Uterus (tissue), 3 donors: ENCODE measurements at regions not wholly inside any gene's neighbourhood (a gene's known extent, or its start where the extent isn't known, plus 50 kb on each side); places are given as distances from the start of the nearest gene placed in this dataset.

ENCODE experiments used
- DNase-seq, 2 donors: peaks; one replicate each; pipeline ENCODE4 v3.0.0-alpha.2; 2019 to 2020
- H3K27ac ChIP-seq, 2 donors: fragments of 200-600 bp; sonication (generic); 1 replicate in 1 of 2; 2 replicates in 1 of 2; pipeline ENCODE4 v1.5.1; 2016 to 2018
- H3K27me3 ChIP-seq, 2 donors: fragments of 200-600 bp; sonication (generic); one replicate each; pipeline ENCODE4 v1.5.1; 2018 to 2019; ENCODE audit warnings: control low read depth in 1 of 2
- H3K36me3 ChIP-seq, 2 donors: fragments of 200-600 bp; sonication (generic); one replicate each; pipeline ENCODE4 v1.5.1; 2019; ENCODE audit warnings: control low read depth in 1 of 2
- H3K4me1 ChIP-seq, 2 donors: fragments of 200-600 bp; sonication (generic); one replicate each; pipeline ENCODE4 v1.5.1; 2018 to 2019; ENCODE audit warnings: control low read depth in 1 of 2
- H3K4me3 ChIP-seq, 2 donors: fragments of 200-600 bp; sonication (generic); 1 replicate in 1 of 2; 2 replicates in 1 of 2; pipeline ENCODE4 v1.5.1; 2018 to 2019; ENCODE audit warnings: mild to moderate bottlenecking in 1 of 2
- H3K9me3 ChIP-seq, 2 donors: fragments of 200-600 bp; sonication (generic); one replicate each; pipeline ENCODE4 v1.5.1; 2019; ENCODE audit warnings: control low read depth in 1 of 2
- POLR2A ChIP-seq, 2 donors: fragments of 450-650 bp; IDR thresholded peaks; one replicate each; pipeline ENCODE4 v1.6.1; 2016; ENCODE audit warnings: antibody characterized with exemption in 2 of 2, mild to moderate bottlenecking in 1 of 2, moderate library complexity in 1 of 2
- intact Hi-C: fragments of 100-400 bp; cut with DNase I; formaldehyde crosslinking; loops from one replicate; pipeline ENCODE4 v1.15.1; 2023; ENCODE audit warnings: low total_unique reads
- TF ChIP-seq, protein P1 (sequence below), 4 experiments: fragments of 200-600 bp in 2 of 4; fragments of 450-650 bp in 2 of 4; sonication (generic) in 2 of 4; IDR thresholded peaks; one replicate each; pipeline ENCODE4 v1.5.1; 2016 to 2019; ENCODE audit warnings: antibody characterized with exemption in 4 of 4, mild to moderate bottlenecking in 2 of 4, moderate library complexity in 1 of 4
- donor health status: DM: yes; HTN: yes; CAD: no.

DNA sequence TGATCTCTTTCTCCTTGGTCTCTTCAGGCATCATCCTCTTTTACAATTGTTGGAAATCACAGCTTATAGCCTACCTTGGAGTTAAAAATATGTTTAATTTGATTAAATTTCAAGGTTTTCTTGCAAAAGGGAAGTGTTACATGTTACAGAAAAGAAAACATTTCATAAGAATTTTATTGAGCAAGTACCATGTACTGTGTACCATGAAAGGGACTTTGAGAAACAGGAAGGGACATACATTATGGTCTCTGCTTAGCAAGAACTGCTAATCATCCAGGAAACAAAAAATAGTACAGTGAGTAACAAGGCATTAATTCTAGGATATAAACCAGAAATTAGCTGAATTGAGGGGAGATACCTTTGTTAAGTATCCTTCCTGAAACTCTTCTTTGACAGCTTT is 145.3 kb upstream of the SPACA1 start:
- no peak for DNase-seq
- Histone ChIP-seq H3K27ac (no peak overlapping the region), H3K4me3 (no peak overlapping the region), H3K27me3 (no peaks in the 10 kb centered on the region), H3K4me1 (no peaks in the 10 kb centered on the region), H3K36me3 (no peaks in the 10 kb centered on the region), H3K9me3 (no peaks in the 10 kb centered on the region)
- intact Hi-C loops = no loop called here
- TF ChIP-seq POLR2A (IDR thresholded peaks at IDR 0.05) = no peak
- TF ChIP-seq, protein P1, sequence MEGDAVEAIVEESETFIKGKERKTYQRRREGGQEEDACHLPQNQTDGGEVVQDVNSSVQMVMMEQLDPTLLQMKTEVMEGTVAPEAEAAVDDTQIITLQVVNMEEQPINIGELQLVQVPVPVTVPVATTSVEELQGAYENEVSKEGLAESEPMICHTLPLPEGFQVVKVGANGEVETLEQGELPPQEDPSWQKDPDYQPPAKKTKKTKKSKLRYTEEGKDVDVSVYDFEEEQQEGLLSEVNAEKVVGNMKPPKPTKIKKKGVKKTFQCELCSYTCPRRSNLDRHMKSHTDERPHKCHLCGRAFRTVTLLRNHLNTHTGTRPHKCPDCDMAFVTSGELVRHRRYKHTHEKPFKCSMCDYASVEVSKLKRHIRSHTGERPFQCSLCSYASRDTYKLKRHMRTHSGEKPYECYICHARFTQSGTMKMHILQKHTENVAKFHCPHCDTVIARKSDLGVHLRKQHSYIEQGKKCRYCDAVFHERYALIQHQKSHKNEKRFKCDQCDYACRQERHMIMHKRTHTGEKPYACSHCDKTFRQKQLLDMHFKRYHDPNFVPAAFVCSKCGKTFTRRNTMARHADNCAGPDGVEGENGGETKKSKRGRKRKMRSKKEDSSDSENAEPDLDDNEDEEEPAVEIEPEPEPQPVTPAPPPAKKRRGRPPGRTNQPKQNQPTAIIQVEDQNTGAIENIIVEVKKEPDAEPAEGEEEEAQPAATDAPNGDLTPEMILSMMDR (IDR thresholded peaks at IDR 0.05) = no peak

DNA sequence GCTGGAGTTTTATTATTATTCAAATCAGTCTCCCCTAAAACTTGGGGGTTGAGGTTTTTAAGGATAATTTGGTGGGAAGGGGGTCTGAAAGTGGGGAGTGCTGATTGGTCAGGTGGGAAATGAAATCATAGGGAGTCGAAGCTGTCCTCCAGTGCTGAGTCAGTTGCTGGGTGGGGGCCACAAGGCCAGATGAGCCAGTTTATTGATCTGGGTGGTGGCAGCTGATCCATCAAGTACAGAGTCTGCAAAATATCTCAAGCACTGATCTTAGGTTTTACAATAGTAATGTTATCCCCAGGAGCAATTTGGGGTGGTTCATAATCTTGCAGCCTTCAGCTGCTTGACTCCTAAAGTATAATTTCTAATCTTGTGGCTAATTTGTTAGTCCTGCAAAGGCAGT is 146.0 kb upstream of the SPACA1 start:
- H3K4me3 ChIP-seq = no peak overlapping the region
- DNase-seq = no peak
- no peaks in the 10 kb centered on the region for H3K4me1 ChIP-seq
- H3K9me3 ChIP-seq = no peaks in the 10 kb centered on the region
- H3K27ac ChIP-seq = no peak overlapping the region
- no peaks in the 10 kb centered on the region for H3K27me3 ChIP-seq
- intact Hi-C loops = no loop called here
- TF ChIP-seq, protein P1 (IDR thresholded peaks at IDR 0.05) = no peak
- no peak for TF ChIP-seq POLR2A (IDR thresholded peaks at IDR 0.05)
- H3K36me3 ChIP-seq = no peaks in the 10 kb centered on the region

DNA sequence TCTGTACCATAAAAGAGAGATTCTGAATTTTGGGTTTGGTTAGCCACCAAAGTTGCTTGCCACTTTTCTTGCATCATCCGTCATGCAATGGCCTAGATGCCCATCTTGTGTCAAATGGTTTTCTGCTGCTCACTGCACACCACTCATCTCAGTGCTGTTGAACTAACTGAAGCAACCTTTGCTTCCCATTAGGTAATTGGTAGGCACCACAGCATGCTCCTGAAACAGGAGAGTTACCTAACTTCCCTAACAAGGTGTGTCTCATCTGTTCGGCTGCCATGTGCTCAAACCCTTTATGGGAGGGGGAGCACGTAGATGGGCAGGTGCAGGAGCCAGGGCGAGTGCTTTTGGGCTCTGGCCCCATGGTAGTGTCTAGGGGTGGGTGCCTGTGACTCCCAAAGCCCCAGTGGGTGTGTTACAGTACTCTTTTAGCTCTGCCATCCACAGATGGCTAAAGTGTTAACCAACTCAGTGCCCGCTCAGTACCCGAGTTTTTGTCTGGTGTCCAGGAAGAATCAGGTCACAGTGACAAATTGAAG is 147.4 kb upstream of the SPACA1 start:
- Histone ChIP-seq H3K27me3 (no peaks in the 10 kb centered on the region), H3K9me3 (no peaks in the 10 kb centered on the region), H3K4me1 (no peaks in the 10 kb centered on the region), H3K36me3 (no peaks in the 10 kb centered on the region), H3K27ac (no peak overlapping the region), H3K4me3 (no peak overlapping the region)
- intact Hi-C loops = no loop called here
- TF ChIP-seq, protein P1 (IDR thresholded peaks at IDR 0.05) = no peak
- no peak for TF ChIP-seq POLR2A (IDR thresholded peaks at IDR 0.05)
- DNase-seq = no peak

DNA sequence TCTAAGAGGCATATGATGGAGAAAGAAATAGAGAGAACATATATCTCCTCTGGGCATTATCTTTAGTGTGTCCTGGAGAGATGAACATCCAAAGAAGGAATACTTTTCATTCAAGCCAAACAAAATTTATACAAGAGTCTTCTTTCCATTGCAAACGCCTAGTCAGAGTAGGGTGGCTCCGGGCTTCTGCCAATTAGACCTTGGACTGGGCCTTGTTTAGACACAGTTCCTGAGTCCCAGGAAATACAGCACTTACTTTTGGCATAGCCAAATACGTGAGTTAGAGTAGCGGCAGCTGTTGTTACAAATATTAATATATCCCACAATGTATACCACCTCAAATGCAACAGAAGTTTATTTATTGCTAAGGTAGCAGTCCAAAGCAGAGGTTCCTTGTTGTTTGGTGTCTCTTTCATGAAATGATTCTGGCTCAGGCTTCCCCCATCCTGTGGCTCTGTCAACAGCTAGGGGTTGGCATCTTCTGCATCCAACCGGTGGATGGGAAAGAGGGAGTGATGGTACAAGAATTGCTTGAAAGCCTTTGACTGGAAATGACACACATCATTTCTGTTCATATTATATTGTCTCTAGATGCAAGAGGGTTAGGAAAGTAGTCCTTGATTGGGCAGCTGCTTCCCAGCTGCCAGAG is 148.0 kb upstream of the SPACA1 start:
- Histone ChIP-seq H3K27ac (no peak overlapping the region), H3K4me1 (no peaks in the 10 kb centered on the region), H3K4me3 (no peak overlapping the region), H3K9me3 (no peaks in the 10 kb centered on the region), H3K36me3 (no peaks in the 10 kb centered on the region), H3K27me3 (no peaks in the 10 kb centered on the region)
- intact Hi-C loops = no loop called here
- TF ChIP-seq, protein P1 (IDR thresholded peaks at IDR 0.05) = no peak
- DNase-seq = no peak

DNA sequence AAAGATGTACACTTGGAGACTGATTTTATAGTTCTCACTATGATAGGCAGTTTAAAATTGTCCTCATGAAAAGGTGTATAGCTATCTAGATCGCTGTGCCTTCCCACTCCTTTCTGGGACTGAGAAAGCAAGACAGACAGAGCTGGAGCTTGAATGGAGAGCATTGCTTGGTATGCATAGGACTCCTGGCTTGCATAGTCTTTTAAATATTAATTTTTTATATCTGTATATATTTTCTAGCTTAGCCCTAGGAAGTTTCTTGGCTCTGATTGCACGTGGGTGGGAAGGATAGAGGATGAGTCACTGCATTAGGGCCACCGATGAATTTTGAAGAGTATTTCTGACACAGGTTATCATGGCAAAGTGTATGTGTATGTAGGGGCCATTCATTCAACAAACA is 150.0 kb upstream of the SPACA1 start:
- intact Hi-C loops = no loop called here
- Histone ChIP-seq H3K27ac (no peak overlapping the region), H3K4me1 (no peaks in the 10 kb centered on the region), H3K27me3 (no peaks in the 10 kb centered on the region), H3K9me3 (no peaks in the 10 kb centered on the region), H3K4me3 (no peak overlapping the region), H3K36me3 (no peaks in the 10 kb centered on the region)
- DNase-seq = no peak
- no peak for TF ChIP-seq POLR2A (IDR thresholded peaks at IDR 0.05)
- TF ChIP-seq, protein P1 (IDR thresholded peaks at IDR 0.05) = no peak
